Keratinocyte (primary cell): ENCODE measurements at regions not wholly inside any gene's neighbourhood (a gene's known extent, or its start where the extent isn't known, plus 50 kb on each side); places are given as distances from the start of the nearest gene placed in this dataset.

Source experiments
- EZH2 ChIP-seq: IDR thresholded peaks from one replicate; pipeline ENCODE4 v1.6.1; 2012; ENCODE audit warnings: inconsistent platforms, mild to moderate bottlenecking, low read length, moderate library complexity
- TF ChIP-seq, protein P1 (sequence below), 3 experiments: IDR thresholded peaks in 1 of 3; conservative IDR thresholded peaks in 1 of 3; optimal IDR thresholded peaks in 1 of 3; 2 replicates in 2 of 3; 3 replicates in 1 of 3; pipeline versions ENCODE3 to v1.5.1; 2011; ENCODE audit warnings: low read length in 3 of 3, mild to moderate bottlenecking in 3 of 3, moderate library complexity in 2 of 3, control low read depth in 1 of 3, inconsistent platforms in 1 of 3; ENCODE audit not compliant: insufficient read depth in 2 of 3; ENCODE audit errors: extremely low read depth in 1 of 3

DNA sequence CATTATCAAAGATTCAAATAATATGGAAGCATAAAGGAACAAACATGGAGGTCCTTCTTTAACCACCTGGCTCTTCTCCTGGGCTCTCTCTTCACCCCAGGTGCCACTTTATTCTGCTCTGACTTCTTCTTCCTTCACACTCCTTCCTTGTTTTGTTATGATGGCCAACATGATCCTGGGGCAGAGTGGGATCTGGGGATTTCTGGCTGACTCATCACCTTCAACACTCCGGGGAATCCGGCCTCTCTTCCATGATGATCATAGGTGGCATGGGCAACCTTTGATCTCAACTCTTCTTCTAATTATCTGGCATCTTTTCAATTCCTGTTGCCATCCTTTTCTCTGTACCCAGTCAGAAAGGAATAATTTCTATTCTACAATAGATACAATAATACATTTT is 62.1 kb upstream of the TRPC7 start:
- TF ChIP-seq, protein P1, sequence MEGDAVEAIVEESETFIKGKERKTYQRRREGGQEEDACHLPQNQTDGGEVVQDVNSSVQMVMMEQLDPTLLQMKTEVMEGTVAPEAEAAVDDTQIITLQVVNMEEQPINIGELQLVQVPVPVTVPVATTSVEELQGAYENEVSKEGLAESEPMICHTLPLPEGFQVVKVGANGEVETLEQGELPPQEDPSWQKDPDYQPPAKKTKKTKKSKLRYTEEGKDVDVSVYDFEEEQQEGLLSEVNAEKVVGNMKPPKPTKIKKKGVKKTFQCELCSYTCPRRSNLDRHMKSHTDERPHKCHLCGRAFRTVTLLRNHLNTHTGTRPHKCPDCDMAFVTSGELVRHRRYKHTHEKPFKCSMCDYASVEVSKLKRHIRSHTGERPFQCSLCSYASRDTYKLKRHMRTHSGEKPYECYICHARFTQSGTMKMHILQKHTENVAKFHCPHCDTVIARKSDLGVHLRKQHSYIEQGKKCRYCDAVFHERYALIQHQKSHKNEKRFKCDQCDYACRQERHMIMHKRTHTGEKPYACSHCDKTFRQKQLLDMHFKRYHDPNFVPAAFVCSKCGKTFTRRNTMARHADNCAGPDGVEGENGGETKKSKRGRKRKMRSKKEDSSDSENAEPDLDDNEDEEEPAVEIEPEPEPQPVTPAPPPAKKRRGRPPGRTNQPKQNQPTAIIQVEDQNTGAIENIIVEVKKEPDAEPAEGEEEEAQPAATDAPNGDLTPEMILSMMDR (optimal IDR thresholded peaks at IDR 0.05 in 1 of 3, IDR thresholded peaks at IDR 0.05 in 1 of 3, conservative IDR thresholded peaks at IDR 0.05 in 1 of 3; ENCODE audit: extremely low read depth in 1 of 3, insufficient read depth in 2 of 3, low read length in 3 of 3): no peak
- no peak for TF ChIP-seq EZH2
